ENCODE measurements at regions not wholly inside any gene's neighbourhood (a gene's known extent, or its start where the extent isn't known, plus 50 kb on each side); places are given as distances from the start of the nearest gene placed in this dataset.

GRCh38 chr16:56041556-56042140 is 149.6 kb upstream of the GNAO1 start:
- peaks cover 13% of the 10 kb centered on the region for H3K9me3 Mint-ChIP-seq
- no peaks in the 10 kb centered on the region for H3K36me3 Mint-ChIP-seq
- no peak overlapping the region for H3K4me3 Mint-ChIP-seq
- no peaks in the 10 kb centered on the region for H3K4me1 Mint-ChIP-seq (ENCODE audit: unreplicated experiment)
- DNase-seq (ENCODE audit: extremely low spot score, unreplicated experiment): no peak
- no peaks in the 10 kb centered on the region for H3K27me3 Mint-ChIP-seq
- H3K27ac Mint-ChIP-seq: no peak overlapping the region
- TF ChIP-seq, protein P1, sequence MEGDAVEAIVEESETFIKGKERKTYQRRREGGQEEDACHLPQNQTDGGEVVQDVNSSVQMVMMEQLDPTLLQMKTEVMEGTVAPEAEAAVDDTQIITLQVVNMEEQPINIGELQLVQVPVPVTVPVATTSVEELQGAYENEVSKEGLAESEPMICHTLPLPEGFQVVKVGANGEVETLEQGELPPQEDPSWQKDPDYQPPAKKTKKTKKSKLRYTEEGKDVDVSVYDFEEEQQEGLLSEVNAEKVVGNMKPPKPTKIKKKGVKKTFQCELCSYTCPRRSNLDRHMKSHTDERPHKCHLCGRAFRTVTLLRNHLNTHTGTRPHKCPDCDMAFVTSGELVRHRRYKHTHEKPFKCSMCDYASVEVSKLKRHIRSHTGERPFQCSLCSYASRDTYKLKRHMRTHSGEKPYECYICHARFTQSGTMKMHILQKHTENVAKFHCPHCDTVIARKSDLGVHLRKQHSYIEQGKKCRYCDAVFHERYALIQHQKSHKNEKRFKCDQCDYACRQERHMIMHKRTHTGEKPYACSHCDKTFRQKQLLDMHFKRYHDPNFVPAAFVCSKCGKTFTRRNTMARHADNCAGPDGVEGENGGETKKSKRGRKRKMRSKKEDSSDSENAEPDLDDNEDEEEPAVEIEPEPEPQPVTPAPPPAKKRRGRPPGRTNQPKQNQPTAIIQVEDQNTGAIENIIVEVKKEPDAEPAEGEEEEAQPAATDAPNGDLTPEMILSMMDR (conservative IDR thresholded peaks at IDR 0.05): peak; percentile 64

DNA sequence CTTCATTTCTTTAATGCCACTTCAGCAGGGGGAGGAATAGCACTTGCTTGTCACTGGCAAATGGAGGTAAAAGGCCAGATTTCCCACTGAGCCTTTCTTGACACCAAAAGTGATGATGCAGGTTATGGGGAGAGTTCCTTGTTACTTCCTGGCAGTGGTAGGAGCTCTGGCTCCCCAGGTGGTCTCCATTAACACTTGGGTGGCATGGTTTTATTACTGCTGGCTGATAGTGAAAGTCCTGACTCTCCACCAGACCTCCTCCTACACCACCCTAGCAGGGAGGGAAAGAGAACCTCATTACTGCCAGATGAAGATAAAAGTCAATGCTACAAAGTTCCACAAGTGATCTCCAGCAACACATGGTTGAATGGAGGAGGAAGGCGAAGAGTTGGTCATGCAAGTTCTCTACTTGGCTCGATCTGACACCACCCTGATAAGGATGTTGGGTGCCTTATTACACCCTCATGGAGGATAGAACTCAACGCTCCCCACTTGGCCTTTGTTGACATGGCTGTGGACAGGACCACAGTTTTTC is 152.7 kb upstream of the GNAO1 start:
- DNase-seq (ENCODE audit: extremely low spot score, unreplicated experiment): no peak
- TF ChIP-seq, protein P1 (conservative IDR thresholded peaks at IDR 0.05): no peak
- Mint-ChIP-seq H3K9me3 (peaks cover 13% of the 10 kb centered on the region), H3K27me3 (no peaks in the 10 kb centered on the region), H3K4me1 (ENCODE audit: unreplicated experiment) (no peaks in the 10 kb centered on the region), H3K4me3 (no peak overlapping the region), H3K36me3 (no peaks in the 10 kb centered on the region), H3K27ac (no peak overlapping the region)

DNA sequence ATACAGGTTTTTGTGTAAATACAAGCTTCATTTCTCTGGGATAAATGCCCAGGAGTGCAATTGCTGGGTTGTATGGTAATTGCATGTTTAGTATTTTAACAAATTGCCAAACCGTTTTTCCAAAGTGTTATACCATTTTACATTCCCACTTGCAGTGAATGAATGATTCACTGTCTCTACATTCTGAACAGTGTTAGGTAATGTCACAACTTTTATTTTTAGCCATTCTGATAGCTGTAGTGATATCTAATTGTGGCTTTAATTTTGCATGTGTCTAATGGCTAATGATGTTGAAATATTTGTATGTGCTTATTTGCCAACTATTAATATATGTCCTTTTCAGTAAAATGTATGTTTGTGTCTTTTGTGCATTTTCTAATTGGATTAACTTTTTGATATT is 156.9 kb upstream of the CES5A start:
- H3K27me3 Mint-ChIP-seq: peaks cover 7% of the 10 kb centered on the region
- H3K27ac Mint-ChIP-seq: no peak overlapping the region
- TF ChIP-seq, protein P1 (conservative IDR thresholded peaks at IDR 0.05): no peak
- H3K9me3 Mint-ChIP-seq: peaks cover under 1% of the 10 kb centered on the region
- H3K36me3 Mint-ChIP-seq: no peaks in the 10 kb centered on the region
- no peak for DNase-seq (ENCODE audit: extremely low spot score, unreplicated experiment)
- H3K4me3 Mint-ChIP-seq: no peak overlapping the region
- no peaks in the 10 kb centered on the region for H3K4me1 Mint-ChIP-seq (ENCODE audit: unreplicated experiment)

DNA sequence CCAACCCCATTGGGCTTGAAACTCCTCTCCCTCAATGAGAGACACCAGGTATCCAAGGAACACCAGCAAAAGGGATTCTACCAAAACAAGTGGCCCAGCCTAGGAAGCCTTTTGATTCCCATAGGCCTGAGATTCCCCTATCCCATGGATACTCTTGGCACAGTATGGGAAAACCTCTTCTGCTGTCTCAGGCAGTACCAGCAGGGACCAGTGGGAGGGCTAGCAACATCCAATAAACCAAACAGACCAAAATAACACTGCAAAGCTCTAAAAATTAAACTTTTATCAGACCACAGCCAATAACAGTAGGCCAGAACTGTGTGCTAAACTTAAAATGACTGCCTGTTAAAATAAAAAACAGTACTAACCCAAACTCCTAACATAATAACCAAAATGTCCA is 153.9 kb upstream of the CES5A start:
- Mint-ChIP-seq H3K4me1 (ENCODE audit: unreplicated experiment) (no peaks in the 10 kb centered on the region), H3K27ac (no peak overlapping the region), H3K9me3 (no peaks in the 10 kb centered on the region), H3K27me3 (peaks cover 10% of the 10 kb centered on the region), H3K4me3 (no peak overlapping the region), H3K36me3 (no peaks in the 10 kb centered on the region)
- DNase-seq (ENCODE audit: extremely low spot score, unreplicated experiment): no peak
- TF ChIP-seq, protein P1 (conservative IDR thresholded peaks at IDR 0.05): peak; percentile 48

DNA sequence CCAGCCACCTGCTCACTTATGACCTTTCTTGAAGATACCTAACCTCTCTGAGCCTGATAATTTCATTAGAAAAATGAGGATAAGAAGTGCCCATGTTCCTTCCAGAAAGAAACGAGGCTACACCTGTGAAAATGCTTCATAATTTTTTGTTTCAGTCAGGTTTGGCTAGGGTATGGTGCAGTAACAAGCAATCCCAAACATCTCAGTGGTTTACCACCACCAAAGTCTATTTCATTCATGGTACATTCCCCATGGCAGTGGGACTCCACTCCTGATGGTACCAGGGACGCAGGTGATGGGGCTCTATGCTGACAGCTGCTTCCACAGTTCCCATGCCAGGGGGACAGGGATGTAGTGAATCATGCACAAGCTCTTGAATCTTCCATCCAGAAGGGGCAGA is 147.6 kb upstream of the CES5A start:
- no peaks in the 10 kb centered on the region for H3K9me3 Mint-ChIP-seq
- H3K27me3 Mint-ChIP-seq: peaks cover 13% of the 10 kb centered on the region
- H3K27ac Mint-ChIP-seq: no peak overlapping the region
- H3K4me1 Mint-ChIP-seq (ENCODE audit: unreplicated experiment): no peaks in the 10 kb centered on the region
- H3K36me3 Mint-ChIP-seq: no peaks in the 10 kb centered on the region
- TF ChIP-seq, protein P1 (conservative IDR thresholded peaks at IDR 0.05): no peak
- no peak for DNase-seq (ENCODE audit: extremely low spot score, unreplicated experiment)
- H3K4me3 Mint-ChIP-seq: no peak overlapping the region

Data from type B pancreatic cell (in vitro differentiated cells).